AG04450 (cell line): ENCODE measurements at regions not wholly inside any gene's neighbourhood (a gene's known extent, or its start where the extent isn't known, plus 50 kb on each side); places are given as distances from the start of the nearest gene placed in this dataset.

Experiments
- CTCF ChIA-PET: fragments of 300-600, 350-600 bp; formaldehyde crosslinking; extraction: SDS; loops from one replicate; lab custom pipeline; 2022; ENCODE audit warnings: antibody characterized with exemption, inconsistent platforms; lab: Charles Lee
- POLR2A ChIA-PET: fragments of 350-600 bp; formaldehyde crosslinking; extraction: SDS; loops from one replicate; lab custom pipeline; 2021; ENCODE audit warnings: antibody characterized with exemption, inconsistent platforms; lab: Yijun Ruan, JAX
- DNase-seq: peaks from one replicate; pipeline ENCODE4 v3.0.0-alpha.2; 2011; ENCODE audit warnings: low read depth, low spot score
- H3K27ac ChIP-seq: one replicate; pipeline ENCODE4 v1.5.1; 2012; ENCODE audit warnings: low read depth, low read length, control low read depth
- H3K27me3 ChIP-seq: one replicate; pipeline ENCODE4 v1.6.0; 2012; ENCODE audit warnings: low read length; ENCODE audit not compliant: control insufficient read depth, insufficient read depth
- H3K4me3 ChIP-seq: 2 replicates; pipeline ENCODE4 v1.5.1; 2011; ENCODE audit warnings: mild to moderate bottlenecking, low read depth, low read length, control low read depth
- H3K9me3 ChIP-seq: 2 replicates; pipeline ENCODE4 v1.5.1; 2012; ENCODE audit warnings: low read length; ENCODE audit not compliant: control insufficient read depth, insufficient read depth
- CTCF ChIP-seq: IDR thresholded peaks from 2 replicates; pipeline ENCODE4 v1.5.1; 2011; ENCODE audit warnings: low read depth, low read length, control low read depth, inconsistent platforms

- CTCF ChIA-PET, result no interaction called here
- no peak overlapping the region for H3K4me3 ChIP-seq
- H3K9me3 ChIP-seq, result peaks cover 80% of the 10 kb centered on the region
- no peak overlapping the region for H3K27ac ChIP-seq
- POLR2A ChIA-PET, result no interaction called here
- DNase-seq, result no peak
- TF ChIP-seq CTCF, result no peak
- H3K27me3 ChIP-seq, result no peaks in the 10 kb centered on the region
These were observed 121.5 kb upstream of the B3GAT1 start for GRCh38 chr11:134533511-134533910.

DNA sequence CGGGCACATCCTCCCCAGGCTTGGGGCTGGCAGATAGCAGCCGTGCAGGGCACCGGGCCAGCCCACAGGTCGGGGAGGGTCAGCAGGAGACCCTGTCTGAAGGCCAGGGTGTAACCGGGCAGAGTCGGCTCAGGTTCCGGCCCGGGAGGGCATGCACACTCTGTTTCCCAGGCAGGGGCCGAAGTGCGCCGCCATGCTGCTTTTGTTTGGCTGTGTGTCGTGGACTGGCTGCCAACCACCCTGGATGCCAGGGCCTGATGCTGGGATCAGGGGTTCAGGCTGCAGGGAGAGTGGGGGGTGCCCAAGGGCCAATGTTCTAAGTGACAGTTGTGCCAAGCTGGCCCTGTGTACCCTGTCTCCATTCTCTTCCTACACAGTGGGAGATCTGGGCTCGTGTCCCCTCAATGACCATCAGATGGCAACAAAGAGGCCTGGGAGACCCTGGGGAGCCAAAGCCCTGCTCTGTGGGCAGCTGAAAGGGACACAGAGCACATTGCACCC lies 120.9 kb upstream of the B3GAT1 start:
- CTCF ChIA-PET, result no interaction called here
- H3K27ac ChIP-seq, result no peak overlapping the region
- no peak for DNase-seq
- POLR2A ChIA-PET, result no interaction called here
- H3K9me3 ChIP-seq, result peaks cover 80% of the 10 kb centered on the region
- no peak for TF ChIP-seq CTCF
- H3K4me3 ChIP-seq, result no peak overlapping the region
- H3K27me3 ChIP-seq, result no peaks in the 10 kb centered on the region

GRCh38 chr11:134532131-134532920 lies 120.3 kb upstream of the B3GAT1 start:
- CTCF ChIA-PET, result no interaction called here

GRCh38 chr11:134531327-134532130 lies 119.5 kb upstream of the B3GAT1 start:
- POLR2A ChIA-PET, result no interaction called here
- CTCF ChIA-PET, result no interaction called here
- TF ChIP-seq CTCF, result no peak
- H3K9me3 ChIP-seq, result peaks cover 77% of the 10 kb centered on the region
- H3K27ac ChIP-seq, result no peak overlapping the region
- no peaks in the 10 kb centered on the region for H3K27me3 ChIP-seq
- DNase-seq, result no peak
- H3K4me3 ChIP-seq, result no peak overlapping the region

More at GRCh38 chr11:134532131-134532920, 120.3 kb upstream of the B3GAT1 start:
- Histone ChIP-seq H3K27ac (no peak overlapping the region), H3K4me3 (no peak overlapping the region), H3K27me3 (no peaks in the 10 kb centered on the region), H3K9me3 (peaks cover 81% of the 10 kb centered on the region)
- no peak for DNase-seq
- no peak for TF ChIP-seq CTCF
- POLR2A ChIA-PET, result no interaction called here
